Renal cortical epithelial cell (primary cell): ENCODE measurements at regions not wholly inside any gene's neighbourhood (a gene's known extent, or its start where the extent isn't known, plus 50 kb on each side); places are given as distances from the start of the nearest gene placed in this dataset.

Experiments
- DNase-seq: peaks from one replicate; pipeline ENCODE4 v3.0.0-alpha.2; 2011; ENCODE audit warnings: low read depth

DNA sequence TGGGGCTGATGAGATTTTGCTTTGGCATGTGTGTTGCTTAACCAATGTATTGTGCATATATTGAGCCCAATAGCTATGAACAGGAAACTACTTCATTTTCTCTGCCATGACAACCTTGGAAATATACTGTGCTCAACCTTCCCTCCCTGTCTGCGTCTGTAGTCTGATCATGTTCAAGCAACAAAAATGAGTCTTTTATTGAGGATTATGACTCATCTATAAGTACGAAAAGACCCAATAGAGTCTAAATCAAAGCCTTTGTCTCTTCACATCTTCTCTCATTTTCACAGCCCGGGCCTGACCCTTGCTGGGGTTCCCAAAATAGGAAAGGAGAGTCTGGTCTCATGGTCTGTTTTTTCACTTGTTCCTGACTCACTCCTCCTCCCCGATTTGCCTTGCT, 158.2 kb downstream of the CAND1 start:
- no peak for DNase-seq

DNA sequence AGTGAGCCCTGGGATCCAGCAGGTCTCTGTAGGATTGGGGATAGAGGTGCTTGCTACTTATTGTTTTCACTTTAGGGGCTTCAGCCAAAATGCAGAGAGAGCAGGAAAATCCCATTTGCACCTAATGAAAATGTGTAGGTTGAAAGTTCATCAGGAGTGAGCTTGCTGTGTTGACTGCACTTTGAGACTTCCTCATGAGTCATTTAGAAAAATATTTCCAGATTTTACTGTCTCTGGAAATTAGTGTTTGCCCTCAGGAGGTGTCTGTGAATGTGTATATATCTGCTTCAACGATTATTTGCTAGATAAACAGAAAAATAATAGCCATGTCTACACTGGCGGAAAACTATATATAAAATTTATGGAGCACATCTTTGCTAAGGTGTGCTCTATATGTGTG, 159.3 kb downstream of the CAND1 start:
- peak; percentile 60 for DNase-seq

DNA sequence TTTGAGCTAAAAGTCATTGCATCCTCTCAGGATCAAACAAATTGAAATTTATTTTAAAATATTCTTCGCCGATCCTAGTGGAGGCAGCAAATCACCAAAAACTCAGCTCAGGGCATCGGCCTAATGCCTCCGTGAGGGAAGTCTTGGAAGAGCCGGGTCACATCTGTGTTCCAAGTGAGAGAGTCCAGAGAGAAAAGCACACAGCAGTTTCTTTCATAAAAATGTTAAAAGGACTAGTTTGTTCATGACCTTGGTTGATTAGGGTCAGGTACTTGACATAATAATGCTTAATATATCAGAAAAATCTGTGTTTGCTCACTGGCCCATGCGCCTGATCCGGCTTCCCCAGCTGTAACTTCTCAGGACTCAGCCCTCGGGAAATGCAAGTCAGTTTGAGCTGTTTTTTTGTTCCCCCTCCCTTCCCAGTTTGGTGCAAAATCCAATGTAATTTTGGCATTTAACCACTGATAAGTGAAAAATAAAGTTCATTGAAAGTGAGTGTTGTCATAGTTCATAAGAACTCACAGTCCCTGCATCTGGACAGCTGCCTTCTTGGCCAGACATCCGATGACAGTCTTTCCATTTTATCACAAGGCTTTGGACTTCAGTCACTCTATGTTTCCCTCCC, 161.7 kb downstream of the CAND1 start:
- no peak for DNase-seq

DNA sequence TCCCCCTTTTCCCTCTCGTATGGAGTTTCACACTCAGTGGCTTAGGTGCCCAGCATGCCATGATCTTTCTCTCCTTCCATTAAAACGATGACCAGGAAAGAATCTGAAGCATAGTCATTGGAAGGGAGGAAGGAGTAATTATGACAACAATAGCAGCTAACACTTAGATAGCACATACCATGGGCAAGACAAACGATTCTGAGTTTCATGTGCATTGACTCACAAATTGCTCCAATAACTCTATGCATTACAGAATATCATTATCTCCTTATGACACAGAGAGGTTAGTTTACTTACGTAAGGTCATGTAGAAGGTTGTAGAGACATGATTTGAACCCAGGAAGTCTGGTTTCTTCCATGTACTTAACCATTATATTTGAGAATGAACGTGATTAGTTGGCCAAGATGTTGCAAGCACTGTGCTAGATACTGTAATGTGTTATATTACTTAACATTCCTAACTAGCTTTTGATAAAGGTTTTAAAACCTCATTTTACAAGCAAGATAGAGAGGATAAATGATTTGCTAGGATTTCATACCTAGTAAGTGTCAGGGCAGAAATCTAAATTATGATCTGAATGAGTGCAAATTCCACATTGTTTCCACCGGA, 162.4 kb downstream of the CAND1 start:
- no peak for DNase-seq

DNA sequence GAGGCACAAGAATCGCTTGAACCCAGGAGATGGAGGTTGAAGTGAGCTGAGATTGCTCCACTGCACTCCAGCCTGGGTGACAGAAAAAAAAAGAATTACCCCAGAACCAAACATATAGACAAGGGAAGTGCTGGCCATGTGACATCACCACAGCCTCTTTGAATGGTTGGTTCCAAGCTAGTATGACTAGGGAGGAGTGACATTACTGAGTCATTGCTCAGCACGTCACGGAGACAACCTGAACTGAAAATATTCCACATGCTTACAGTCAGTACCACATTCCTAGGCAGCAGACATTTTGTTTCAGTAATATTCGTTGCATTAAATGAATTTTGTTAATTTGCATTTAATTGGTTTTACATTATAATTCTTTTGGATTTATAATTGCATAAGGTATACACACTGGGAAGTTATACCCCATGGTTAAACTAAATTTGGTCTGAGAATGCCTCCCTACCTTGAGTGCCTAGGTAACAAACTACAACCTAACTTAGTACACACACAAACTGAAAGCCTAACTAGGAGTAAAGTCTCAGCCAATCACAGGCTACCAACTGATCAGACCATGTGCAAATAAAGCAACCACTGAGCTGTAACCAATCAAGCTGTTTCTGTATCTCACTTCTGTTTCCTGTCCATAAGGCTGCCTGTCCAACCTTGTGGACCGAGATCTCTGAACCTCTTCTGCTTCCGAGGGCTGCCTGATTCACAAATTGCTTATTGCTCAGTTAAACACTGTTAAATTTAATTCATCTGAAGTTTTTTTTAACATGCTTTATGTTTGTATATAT, 164.4 kb downstream of the CAND1 start:
- peak; percentile 73 for DNase-seq

DNA sequence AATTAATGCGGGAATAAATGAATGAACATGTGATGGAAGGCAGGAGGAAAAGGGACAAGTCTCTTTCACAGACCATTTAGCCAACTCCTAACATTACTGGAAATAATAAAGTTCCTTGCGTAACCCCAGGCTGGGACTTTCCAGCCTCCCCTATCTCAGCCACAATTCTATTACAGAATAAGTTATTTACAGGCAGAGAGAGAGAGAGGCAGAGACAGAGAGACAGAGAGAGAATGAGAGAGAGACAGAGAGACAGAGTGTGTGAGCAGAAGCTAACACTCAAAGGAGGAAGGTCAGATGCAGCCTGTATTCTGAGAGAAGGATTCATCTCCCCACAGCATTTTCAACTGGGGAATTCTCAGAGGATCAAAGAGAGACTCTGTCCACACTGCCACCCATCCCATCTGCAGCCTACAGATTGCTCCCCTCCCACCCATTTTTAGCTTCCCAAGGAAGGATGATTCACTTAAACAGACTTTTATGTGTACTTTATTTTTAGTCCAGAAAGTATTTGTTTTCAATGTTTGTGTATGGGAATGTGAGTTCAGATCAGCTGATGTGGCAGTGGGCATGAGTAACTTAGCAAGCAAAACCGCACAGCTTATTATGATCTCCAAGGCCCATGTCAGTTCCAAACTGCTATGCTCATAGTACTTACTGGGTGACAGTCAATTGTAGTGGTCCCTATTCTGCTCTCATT, 165.7 kb downstream of the CAND1 start:
- peak; percentile 98 for DNase-seq

DNA sequence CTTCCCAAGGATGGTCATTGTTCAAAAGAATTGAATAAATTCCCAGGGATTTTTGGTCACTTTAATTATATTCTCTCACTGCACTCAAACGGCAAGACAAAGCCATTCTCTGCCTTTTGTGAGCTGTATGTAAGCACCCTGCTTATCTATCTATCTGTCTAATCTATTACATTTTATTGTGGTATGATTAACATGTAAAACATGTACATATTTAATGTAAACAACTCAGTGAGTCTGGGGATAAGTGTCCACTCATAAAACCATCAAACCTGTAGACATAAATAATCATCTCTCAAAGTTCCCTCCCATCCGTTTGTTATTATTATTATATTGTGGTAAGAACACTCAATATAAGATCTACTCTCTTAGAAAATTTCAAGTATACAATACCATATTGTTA, 167.1 kb downstream of the CAND1 start:
- DNase-seq = no peak

DNA sequence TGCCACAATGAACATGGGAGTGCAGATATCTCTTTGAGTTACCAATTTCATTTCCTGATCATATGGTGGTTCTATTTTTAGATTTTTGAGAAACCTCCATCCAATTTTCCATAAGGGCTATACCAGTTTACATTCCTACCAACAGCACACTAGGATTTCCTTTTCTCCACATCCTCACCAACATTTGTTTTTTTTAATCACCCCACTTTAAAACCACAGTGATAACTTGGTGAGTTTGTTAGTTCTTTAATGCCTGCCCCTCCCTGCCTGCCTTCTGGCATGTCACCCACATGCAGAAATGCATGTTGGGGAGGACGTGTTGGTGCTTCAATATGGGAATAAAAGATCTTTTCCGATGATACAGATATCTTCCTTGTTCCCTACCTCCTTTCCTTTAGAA, 167.9 kb downstream of the CAND1 start:
- DNase-seq = no peak

DNA sequence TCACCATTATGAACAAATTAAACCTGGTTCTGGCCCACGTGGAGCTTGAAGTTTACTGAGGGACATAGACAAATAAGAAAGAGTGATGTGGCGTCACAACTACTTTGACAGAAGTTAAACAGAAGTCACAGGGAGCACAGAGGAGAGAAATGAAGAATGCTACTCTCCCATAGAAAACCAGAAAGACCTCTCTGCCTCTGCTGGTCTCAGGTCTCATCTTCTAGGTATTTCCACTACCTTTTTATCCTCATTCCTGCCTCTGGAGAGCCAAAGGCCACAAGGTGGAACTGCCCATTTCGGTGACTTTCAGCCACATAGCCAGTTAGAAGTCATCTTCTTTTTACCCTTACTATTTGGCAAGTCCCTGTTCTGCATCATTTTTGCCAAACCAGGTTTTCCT, 170.5 kb downstream of the CAND1 start:
- DNase-seq = no peak

DNA sequence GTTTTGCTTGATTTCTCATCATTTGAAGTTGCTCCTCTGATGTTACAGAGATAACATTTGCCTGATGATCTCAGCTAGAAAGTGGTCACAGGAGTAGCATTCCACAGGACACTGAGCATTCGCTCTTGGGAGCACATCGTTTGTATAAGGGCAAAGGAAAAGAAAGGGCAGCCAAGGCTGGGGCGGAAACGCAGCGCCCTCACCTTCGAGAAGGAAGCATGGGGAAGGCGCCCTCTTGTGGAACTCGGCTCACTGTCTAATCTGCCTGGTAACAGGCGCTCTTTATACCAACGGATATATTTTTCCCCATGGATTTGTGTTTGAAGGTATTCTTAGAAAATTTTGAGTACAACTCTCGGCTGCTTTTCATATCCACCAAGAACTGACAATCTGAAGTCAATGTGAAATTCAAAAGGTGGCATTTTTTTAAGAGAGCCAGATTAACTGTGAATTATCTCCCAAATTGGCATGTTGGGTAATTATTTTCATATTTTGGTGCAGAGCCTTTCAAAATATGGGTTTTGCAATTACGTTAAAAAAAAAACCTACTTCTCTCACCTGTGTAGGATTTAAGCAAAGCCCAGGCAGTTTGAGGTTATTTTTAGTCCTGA, 172.7 kb downstream of the CAND1 start:
- DNase-seq = peak; percentile 71

DNA sequence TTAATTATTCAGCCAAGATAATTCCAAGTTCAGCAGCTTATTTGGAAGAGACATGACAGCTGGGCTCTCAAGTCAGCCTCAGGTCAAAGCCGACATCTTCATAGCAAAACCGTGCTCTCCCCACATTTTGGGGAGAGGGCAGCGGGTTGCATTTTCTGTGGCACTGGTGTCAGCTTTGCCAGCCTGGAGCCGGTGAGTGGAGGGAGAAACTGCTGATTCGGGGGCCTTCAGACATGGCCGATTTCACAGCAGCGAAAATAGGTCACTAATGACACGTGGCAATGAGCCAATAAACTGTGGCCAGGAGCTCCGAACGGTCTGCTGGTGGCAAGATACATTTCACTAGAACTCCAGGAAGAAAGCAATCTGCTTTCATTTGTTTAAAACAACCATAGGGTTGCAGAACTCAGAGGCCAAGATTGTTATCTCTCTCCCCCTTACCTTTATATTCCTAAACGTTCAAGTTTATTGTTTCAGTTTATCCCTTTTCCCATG, 173.2 kb downstream of the CAND1 start:
- DNase-seq = peak; percentile 62

DNA sequence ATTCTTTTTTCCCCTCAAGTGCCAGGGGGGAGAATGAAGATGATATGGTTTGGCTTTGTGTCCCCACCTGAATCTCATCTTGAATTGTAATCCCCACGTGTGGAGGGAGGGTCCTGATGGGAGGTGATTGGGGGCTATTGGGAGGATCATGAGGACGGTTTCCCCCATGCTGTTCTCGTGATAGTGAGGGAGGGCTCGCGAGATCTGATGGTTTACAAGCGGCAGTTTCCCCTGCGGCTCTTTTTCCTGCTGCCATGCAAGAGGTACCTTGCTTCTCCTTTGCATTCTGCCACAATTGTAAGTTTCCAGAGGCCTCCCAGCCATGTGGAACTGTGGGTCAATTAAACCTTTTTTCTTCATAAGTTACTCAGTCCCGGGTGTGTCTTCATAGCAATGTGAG, 173.7 kb downstream of the CAND1 start:
- DNase-seq = no peak

DNA sequence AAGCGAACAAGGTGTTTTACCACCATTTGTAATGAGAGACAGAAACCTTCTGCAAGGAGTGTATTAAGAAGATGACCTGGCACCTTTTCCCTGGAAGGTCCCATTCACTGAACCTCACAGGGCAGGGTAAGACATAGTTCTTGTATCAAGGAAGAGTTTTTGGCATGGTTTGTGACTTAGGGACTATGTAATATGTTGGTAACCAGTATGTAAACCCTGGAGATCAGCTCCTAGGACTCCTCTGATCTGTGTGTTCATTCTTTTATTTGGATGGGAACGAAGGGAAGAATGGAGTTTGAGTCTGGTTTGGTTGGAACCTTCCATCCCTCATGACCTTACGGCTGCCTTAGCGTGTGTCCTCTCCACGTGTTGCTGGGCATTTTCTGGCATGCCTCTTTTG, 175.4 kb downstream of the CAND1 start:
- no peak for DNase-seq

DNA sequence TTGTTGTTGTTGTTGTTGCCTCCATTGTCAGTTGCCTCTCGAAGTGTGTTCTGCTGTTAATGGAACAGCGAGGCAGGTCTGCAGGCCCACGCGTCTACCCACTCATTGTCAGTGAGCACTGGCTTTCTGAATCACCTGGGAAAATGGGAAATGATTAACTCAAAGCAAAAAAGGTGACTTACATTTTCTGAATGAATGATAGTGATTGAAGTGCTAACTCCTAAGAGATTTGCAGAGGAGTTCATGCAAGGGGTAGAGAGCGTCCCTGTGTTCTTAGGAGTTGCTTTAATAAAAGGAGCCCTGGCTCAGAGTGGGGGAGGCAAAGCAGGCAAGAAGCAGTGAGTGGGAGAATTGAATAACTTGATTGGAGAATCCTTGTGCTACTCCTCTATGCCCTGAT, 177.6 kb downstream of the CAND1 start:
- peak; percentile 54 for DNase-seq

DNA sequence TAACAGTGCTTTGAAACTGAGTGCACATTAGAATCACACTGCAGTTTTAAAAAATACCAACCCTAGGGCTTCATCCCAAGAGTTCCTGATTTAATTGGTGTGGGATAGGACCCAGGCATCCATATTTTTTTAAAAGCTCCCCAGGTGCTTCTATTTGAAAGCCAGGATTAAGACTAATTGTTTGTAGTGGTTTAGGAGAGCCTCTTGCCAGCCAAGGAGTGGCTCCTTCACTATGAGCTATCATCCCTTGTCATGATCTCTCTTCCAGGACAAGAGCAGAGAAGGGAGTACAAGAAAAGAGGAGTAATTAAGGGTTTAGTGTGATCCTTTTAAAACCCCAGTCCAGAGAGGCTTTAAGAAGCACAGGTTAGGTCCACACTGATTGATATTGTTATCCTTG, 178.0 kb downstream of the CAND1 start:
- no peak for DNase-seq

DNA sequence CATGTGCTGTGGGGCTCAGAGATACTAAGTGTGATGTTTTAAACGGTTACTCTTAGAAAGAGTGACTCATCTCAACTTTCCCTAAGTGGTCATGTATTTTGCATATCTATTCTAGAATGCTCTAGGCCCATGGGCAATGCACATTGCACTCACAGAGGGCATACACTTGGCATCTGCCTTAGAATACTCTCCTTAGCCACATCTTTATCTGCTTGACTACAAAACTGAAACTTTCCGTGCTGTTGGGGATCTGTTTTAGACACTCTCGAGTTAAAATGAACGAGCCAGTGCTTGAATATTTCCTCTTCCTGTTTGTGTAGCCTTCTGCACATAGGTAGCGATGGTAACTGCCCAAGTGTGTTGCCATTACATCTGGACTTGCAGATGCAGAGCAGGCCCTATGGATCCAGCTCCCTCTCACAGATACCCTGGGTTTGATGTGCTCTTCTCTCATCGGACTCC, 180.5 kb downstream of the CAND1 start:
- DNase-seq = no peak

DNA sequence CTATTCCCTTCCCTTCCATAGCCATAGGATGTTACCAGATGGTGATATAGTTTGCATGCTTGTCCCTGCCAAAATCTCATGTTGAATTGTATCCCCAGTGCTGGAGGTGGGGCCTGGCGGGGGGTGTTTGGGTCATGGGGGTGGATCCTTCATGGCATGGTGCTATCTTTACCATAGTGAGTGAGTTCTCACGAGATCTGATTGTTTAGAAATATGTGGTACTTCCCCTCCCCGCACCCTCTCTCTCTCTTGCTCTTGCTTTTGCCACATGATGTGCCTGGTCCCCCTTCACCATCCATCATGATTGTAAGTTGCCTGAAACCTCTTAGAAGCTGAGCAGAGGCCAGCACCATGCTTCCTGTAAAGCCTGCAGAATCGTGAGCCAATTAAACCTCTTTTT, 181.3 kb downstream of the CAND1 start:
- no peak for DNase-seq

DNA sequence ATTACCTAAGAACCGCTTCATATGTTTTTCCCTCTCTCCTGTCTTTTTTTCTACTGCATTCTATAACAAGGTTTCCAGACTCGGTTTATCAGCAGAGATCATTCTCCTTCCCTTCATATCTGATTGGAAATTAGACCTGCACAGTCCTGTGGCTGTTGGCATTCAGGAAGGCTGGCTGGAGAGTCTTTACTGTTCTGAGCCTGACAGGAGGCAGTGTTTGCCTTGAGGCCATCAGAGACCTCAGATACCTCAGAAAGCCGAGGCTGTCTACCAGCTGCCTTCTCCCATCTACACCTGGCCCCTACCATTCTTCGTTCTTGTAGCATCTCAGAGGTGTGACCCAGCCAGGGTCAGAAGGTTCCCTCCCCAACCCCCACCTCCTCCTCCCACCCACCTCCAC, 182.0 kb downstream of the CAND1 start:
- DNase-seq = no peak

DNA sequence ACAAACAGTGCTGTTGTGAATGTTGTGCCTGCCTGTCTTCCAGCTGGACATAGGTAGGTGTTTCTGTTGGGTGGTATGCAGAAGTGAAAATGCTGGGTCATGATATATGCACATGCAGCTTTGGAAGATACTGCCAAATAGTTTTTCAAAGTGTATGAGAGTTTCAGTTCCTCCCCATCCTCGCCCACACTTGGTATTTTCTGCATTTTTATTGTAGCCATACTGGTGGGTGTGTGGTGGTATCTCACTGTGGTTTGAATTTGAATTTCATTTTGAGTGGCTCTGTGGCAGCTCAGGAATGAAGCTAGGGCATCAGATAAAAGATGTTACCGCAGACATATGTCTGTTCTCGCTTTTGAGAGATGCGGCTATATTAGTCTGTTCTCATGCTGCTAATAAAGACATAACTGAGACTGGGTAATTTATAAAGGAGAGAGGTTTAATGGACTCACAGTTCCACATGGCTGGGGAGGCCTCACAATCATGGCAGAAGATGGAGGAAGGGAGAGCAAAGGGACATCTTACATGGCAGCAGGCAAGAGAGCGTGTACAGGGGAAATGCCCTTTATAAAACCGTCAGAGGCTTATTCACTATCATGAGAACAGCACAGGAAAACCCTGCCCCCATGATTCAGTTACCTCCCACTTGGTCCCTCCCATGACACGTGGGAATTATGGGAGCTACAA, 183.1 kb downstream of the CAND1 start:
- no peak for DNase-seq

DNA sequence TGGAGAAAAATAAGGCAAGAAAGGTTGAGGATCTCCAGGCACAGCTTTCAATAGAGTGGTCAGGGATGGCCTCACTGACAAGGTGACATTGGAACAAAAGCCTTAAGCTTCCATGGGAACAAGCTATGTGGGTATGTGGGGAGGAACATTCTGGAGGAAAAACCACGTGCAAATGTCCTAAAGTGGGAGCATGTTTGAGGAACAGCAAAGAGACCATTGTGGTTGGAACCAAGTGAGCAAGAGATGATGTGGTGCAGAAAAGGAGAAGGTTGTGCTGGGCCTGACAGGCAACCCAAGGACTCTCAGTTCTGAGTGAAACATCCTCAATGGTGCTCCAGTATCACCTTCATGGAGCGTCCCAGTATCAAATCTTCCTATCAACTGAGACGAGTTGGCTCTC, 184.0 kb downstream of the CAND1 start:
- no peak for DNase-seq

DNA sequence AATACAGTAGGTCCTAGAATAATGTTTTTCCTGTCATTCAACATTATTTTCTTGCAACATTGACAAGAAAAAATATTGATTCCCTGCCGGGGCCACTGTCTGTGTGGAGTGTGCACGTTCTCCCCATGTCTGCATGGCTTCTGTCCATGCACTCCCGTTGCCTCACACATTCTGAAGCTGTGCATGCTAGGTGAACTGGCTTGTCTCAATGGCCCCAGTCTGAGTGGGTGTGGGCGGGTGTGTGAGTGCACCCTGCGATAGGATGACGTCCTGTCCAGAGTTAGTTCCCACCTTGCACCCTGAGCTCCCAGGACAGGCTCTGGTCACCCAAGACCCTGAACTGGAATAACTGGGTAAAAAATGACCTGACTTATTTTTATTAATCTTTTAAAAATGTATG, 186.1 kb downstream of the CAND1 start:
- DNase-seq = no peak
